ENCODE measurements at regions not wholly inside any gene's neighbourhood (a gene's known extent, or its start where the extent isn't known, plus 50 kb on each side); places are given as distances from the start of the nearest gene placed in this dataset.

DNA sequence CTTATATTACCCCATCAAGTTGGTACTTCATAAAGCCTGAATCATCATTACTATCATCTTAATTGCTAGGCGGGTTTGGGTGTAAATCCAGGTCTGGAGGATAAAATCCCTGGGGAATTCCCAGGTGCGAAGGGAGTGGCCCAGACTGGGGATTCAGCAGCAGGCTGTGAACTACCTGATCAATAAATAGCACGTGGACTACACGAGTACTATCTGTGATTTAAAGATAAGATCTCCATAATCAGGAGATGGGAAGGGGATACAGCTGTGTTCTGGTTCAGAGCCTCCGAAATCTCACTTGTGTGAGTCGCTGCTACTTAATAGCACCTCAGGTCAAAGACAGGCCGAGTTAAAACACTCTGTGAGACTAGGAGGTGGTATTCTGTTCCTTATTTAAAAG is 512.6 kb upstream of the ZFHX3 start:
- TF ChIP-seq EZH2phosphoT487 (IDR thresholded peaks at IDR 0.05; ENCODE audit: borderline replicate concordance, low read length) (no peak), CTCF (IDR thresholded peaks at IDR 0.05; ENCODE audit: low read depth, low read length, poor library complexity, severe bottlenecking) (no peak)
- Histone ChIP-seq H3K9me3 (ENCODE audit: control insufficient read depth, insufficient read depth, low read length) (no peaks in the 10 kb centered on the region), H3K27me3 (ENCODE audit: control insufficient read depth, low read length) (no peaks in the 10 kb centered on the region), H3K36me3 (ENCODE audit: control insufficient read depth, low read length) (no peaks in the 10 kb centered on the region), H3K4me2 (ENCODE audit: low read length) (no peak overlapping the region), H3F3A (ENCODE audit: control insufficient read depth, insufficient read depth) (no peaks in the 10 kb centered on the region), H3K79me2 (ENCODE audit: control insufficient read depth, low read length) (no peaks in the 10 kb centered on the region), H3K4me3 (ENCODE audit: low read length) (no peak overlapping the region), H3K4me1 (ENCODE audit: control insufficient read depth, low read length) (no peaks in the 10 kb centered on the region), H4K20me1 (ENCODE audit: control insufficient read depth, insufficient read depth, low read depth, low read length) (no peaks in the 10 kb centered on the region), H3K27ac (ENCODE audit: low read depth, low read length) (no peak overlapping the region), H3K9me2 (replicated peaks; ENCODE audit: control insufficient read depth, low read length) (no peaks in the 10 kb centered on the region)

DNA sequence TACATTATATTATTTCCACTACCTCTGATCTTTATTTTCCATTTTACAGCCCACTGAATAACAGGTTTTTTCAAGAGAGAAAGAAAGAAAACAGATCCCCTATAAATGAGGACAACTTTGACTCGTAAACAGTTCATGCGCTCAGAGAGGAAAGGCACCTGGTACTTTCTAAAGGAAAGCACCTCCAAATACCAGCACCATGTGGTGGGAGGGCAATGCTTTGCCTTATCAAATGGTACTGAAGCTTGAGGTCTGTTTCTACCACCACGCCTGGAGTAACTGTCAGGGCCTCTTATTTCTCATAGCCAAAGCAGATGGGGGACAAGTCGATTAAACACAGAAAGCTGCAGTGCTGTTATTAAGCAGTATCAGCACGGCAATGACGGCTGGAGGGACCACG is 510.3 kb upstream of the ZFHX3 start:
- H3K9me2 ChIP-seq (replicated peaks; ENCODE audit: control insufficient read depth, low read length) = no peaks in the 10 kb centered on the region
- H3K36me3 ChIP-seq (ENCODE audit: control insufficient read depth, low read length) = no peaks in the 10 kb centered on the region
- H3F3A ChIP-seq (ENCODE audit: control insufficient read depth, insufficient read depth) = no peaks in the 10 kb centered on the region
- no peaks in the 10 kb centered on the region for H3K9me3 ChIP-seq (ENCODE audit: control insufficient read depth, insufficient read depth, low read length)
- H3K79me2 ChIP-seq (ENCODE audit: control insufficient read depth, low read length) = no peaks in the 10 kb centered on the region
- no peaks in the 10 kb centered on the region for H3K4me1 ChIP-seq (ENCODE audit: control insufficient read depth, low read length)
- no peak overlapping the region for H3K4me3 ChIP-seq (ENCODE audit: low read length)
- no peaks in the 10 kb centered on the region for H3K27me3 ChIP-seq (ENCODE audit: control insufficient read depth, low read length)
- H3K27ac ChIP-seq (ENCODE audit: low read depth, low read length) = no peak overlapping the region
- H3K4me2 ChIP-seq (ENCODE audit: low read length) = no peak overlapping the region
- TF ChIP-seq CTCF (IDR thresholded peaks at IDR 0.05; ENCODE audit: low read depth, low read length, poor library complexity, severe bottlenecking) (no peak), EZH2phosphoT487 (IDR thresholded peaks at IDR 0.05; ENCODE audit: borderline replicate concordance, low read length) (no peak)
- no peaks in the 10 kb centered on the region for H4K20me1 ChIP-seq (ENCODE audit: control insufficient read depth, insufficient read depth, low read depth, low read length)

- TF ChIP-seq EZH2phosphoT487 (IDR thresholded peaks at IDR 0.05; ENCODE audit: borderline replicate concordance, low read length) = no peak
- no peak for TF ChIP-seq CTCF (IDR thresholded peaks at IDR 0.05; ENCODE audit: low read depth, low read length, poor library complexity, severe bottlenecking)
- no peaks in the 10 kb centered on the region for H3K27me3 ChIP-seq (ENCODE audit: control insufficient read depth, low read length)
- no peaks in the 10 kb centered on the region for H3K36me3 ChIP-seq (ENCODE audit: control insufficient read depth, low read length)
- no peak overlapping the region for H3K27ac ChIP-seq (ENCODE audit: low read depth, low read length)
- no peaks in the 10 kb centered on the region for H3K9me2 ChIP-seq (replicated peaks; ENCODE audit: control insufficient read depth, low read length)
- H3K4me1 ChIP-seq (ENCODE audit: control insufficient read depth, low read length) = no peaks in the 10 kb centered on the region
- no peaks in the 10 kb centered on the region for H3K9me3 ChIP-seq (ENCODE audit: control insufficient read depth, insufficient read depth, low read length)
- no peak overlapping the region for H3K4me2 ChIP-seq (ENCODE audit: low read length)
- H3K4me3 ChIP-seq (ENCODE audit: low read length) = no peak overlapping the region
- H3K79me2 ChIP-seq (ENCODE audit: control insufficient read depth, low read length) = no peaks in the 10 kb centered on the region
- H4K20me1 ChIP-seq (ENCODE audit: control insufficient read depth, insufficient read depth, low read depth, low read length) = no peaks in the 10 kb centered on the region
- H3F3A ChIP-seq (ENCODE audit: control insufficient read depth, insufficient read depth) = no peaks in the 10 kb centered on the region
Observed at GRCh38 chr16:73553941-73554660, 506.2 kb upstream of the ZFHX3 start.

All from DOHH2 (cell line).